Activated naive CD4-positive, alpha-beta T cell (primary cell): ENCODE measurements at regions not wholly inside any gene's neighbourhood (a gene's known extent, or its start where the extent isn't known, plus 50 kb on each side); places are given as distances from the start of the nearest gene placed in this dataset.
"Not testable (repeated sequence)": the region's sequence is repeated elsewhere in the genome, so short reads cannot be mapped to it uniquely, and the experiment has no call there.

Source experiments
- DNase-seq, 4 experiments: peaks; one replicate each; lab custom pipeline; 2025; lab: John Stamatoyannopoulos, UW

- not testable (repeated sequence) for DNase-seq
Observed at GRCh38 chr13:62104136-62104535, 688.5 kb upstream of the PCDH20 start.

GRCh38 chr13:62096652-62097051 lies 681.0 kb upstream of the PCDH20 start:
- no peak for DNase-seq

GRCh38 chr13:62094932-62095331 lies 679.3 kb upstream of the PCDH20 start:
- no peak for DNase-seq

- no peak for DNase-seq
Observed at GRCh38 chr13:62093984-62094780, 678.5 kb upstream of the PCDH20 start.

- DNase-seq = no peak
Observed at GRCh38 chr13:62092949-62093348, 677.3 kb upstream of the PCDH20 start.

GRCh38 chr13:62092536-62092935 lies 676.9 kb upstream of the PCDH20 start:
- DNase-seq = no peak

- no peak for DNase-seq
Observed at GRCh38 chr13:62088165-62088564, 672.5 kb upstream of the PCDH20 start.

- DNase-seq = no peak
Observed at GRCh38 chr13:62087124-62087523, 671.5 kb upstream of the PCDH20 start.

GRCh38 chr13:62085337-62086229 lies 669.9 kb upstream of the PCDH20 start:
- no peak for DNase-seq

GRCh38 chr13:62084728-62085127 lies 669.1 kb upstream of the PCDH20 start:
- no peak for DNase-seq

GRCh38 chr13:62067821-62068220 lies 652.2 kb upstream of the PCDH20 start:
- DNase-seq = no peak

GRCh38 chr13:62065016-62065415 lies 649.4 kb upstream of the PCDH20 start:
- no peak for DNase-seq

- no peak for DNase-seq
Observed at GRCh38 chr13:62061751-62062150, 646.1 kb upstream of the PCDH20 start.

GRCh38 chr13:62060570-62060969 lies 644.9 kb upstream of the PCDH20 start:
- no peak for DNase-seq

GRCh38 chr13:62057286-62057685 lies 641.6 kb upstream of the PCDH20 start:
- DNase-seq = no peak

- no peak for DNase-seq
Observed at GRCh38 chr13:62049992-62050391, 634.3 kb upstream of the PCDH20 start.

GRCh38 chr13:62046512-62046911 lies 630.9 kb upstream of the PCDH20 start:
- no peak for DNase-seq

- no peak for DNase-seq
Observed at GRCh38 chr13:62043600-62043999, 628.0 kb upstream of the PCDH20 start.

- DNase-seq = no peak
Observed at GRCh38 chr13:62040806-62041205, 625.2 kb upstream of the PCDH20 start.

GRCh38 chr13:62040078-62040477 lies 624.4 kb upstream of the PCDH20 start:
- no peak for DNase-seq

GRCh38 chr13:62038214-62038613 lies 622.6 kb upstream of the PCDH20 start:
- no peak for DNase-seq

GRCh38 chr13:62035981-62036380 lies 620.3 kb upstream of the PCDH20 start:
- DNase-seq = no peak

- DNase-seq = no peak
Observed at GRCh38 chr13:62033934-62034333, 618.3 kb upstream of the PCDH20 start.
